ENCODE measurements at regions not wholly inside any gene's neighbourhood (a gene's known extent, or its start where the extent isn't known, plus 50 kb on each side); places are given as distances from the start of the nearest gene placed in this dataset.

DNA sequence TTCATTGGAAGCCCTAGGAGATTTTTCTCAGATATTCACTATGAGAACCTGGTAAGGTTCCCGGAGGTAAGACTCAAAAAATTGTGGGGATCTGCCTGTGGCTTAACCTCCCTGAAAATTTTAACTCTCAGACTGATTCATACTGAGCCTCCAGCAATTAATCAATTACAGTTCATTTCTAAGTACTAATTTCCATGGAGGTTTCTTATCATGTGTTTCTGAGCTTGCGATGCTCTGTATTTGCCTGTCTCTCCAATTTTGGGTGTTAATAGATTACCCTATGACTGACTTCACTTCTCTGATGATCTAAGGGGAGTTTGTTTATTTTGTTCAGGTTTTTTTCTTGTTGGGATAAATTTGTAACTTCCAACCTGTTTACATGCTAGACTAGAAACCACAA is 215.4 kb upstream of the TMEM196 start:
- Histone ChIP-seq H3K9me3 (ENCODE audit: control insufficient read depth, low read length) (no peaks in the 10 kb centered on the region), H3K36me3 (ENCODE audit: control insufficient read depth, insufficient read depth, low read length) (no peaks in the 10 kb centered on the region), H3K4me1 (ENCODE audit: control insufficient read depth, insufficient read depth, low read length) (no peaks in the 10 kb centered on the region), H3K4me3 (ENCODE audit: insufficient read depth, low read depth, low read length) (no peak overlapping the region), H3K27me3 (ENCODE audit: control insufficient read depth, insufficient read depth, low read length, poor library complexity, severe bottlenecking) (no peaks in the 10 kb centered on the region), H3K27ac (ENCODE audit: insufficient read depth, low read depth, low read length, poor library complexity, severe bottlenecking) (no peak overlapping the region)
- 86 to 100% methylated on average over 2 of the region's 2 CpGs for WGBS, 2 experiments

- Histone ChIP-seq H3K4me3 (ENCODE audit: insufficient read depth, low read depth, low read length) (no peak overlapping the region), H3K9me3 (ENCODE audit: control insufficient read depth, low read length) (no peaks in the 10 kb centered on the region), H3K27ac (ENCODE audit: insufficient read depth, low read depth, low read length, poor library complexity, severe bottlenecking) (no peak overlapping the region), H3K36me3 (ENCODE audit: control insufficient read depth, insufficient read depth, low read length) (no peaks in the 10 kb centered on the region), H3K27me3 (ENCODE audit: control insufficient read depth, insufficient read depth, low read length, poor library complexity, severe bottlenecking) (no peaks in the 10 kb centered on the region), H3K4me1 (ENCODE audit: control insufficient read depth, insufficient read depth, low read length) (no peaks in the 10 kb centered on the region)
- 93 to 94% methylated on average over 3 of the region's 3 CpGs for WGBS, 2 experiments
Observed at GRCh38 chr7:19984231-19984632, 210.8 kb upstream of the TMEM196 start.

- H3K4me3 ChIP-seq (ENCODE audit: insufficient read depth, low read depth, low read length) = no peak overlapping the region
- WGBS, 2 experiments = 75 to 76% methylated on average over 6 of the region's 6 CpGs
Observed at GRCh38 chr7:19982841-19983835, 209.7 kb upstream of the TMEM196 start.

DNA sequence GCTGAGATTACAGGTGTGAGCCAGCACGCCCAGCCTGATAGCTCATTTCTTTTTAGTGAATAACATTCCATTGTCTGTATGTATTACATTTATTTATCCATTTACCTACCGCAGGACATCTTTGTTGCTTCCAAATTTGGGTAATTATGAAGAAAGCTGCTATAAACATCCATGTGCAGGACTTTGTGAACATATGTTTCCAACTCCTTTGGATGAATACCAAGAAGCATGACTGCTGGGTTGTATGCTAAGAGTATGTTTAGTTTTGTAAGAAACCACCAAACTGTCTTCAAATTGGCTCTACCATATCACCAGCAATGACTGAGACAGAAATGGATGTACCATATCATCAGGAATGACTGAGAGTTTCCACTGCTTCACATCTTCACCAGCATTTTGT is 200.2 kb upstream of the TMEM196 start:
- Histone ChIP-seq H3K36me3 (ENCODE audit: control insufficient read depth, insufficient read depth, low read length) (no peaks in the 10 kb centered on the region), H3K27me3 (ENCODE audit: control insufficient read depth, insufficient read depth, low read length, poor library complexity, severe bottlenecking) (no peaks in the 10 kb centered on the region)
- 100% methylated on average over 2 of the region's 2 CpGs for WGBS, 2 experiments

More at GRCh38 chr7:19982841-19983835, 209.7 kb upstream of the TMEM196 start:
- no peaks in the 10 kb centered on the region for H3K36me3 ChIP-seq (ENCODE audit: control insufficient read depth, insufficient read depth, low read length)
- H3K9me3 ChIP-seq (ENCODE audit: control insufficient read depth, low read length) = no peaks in the 10 kb centered on the region
- no peaks in the 10 kb centered on the region for H3K4me1 ChIP-seq (ENCODE audit: control insufficient read depth, insufficient read depth, low read length)
- no peak overlapping the region for H3K27ac ChIP-seq (ENCODE audit: insufficient read depth, low read depth, low read length, poor library complexity, severe bottlenecking)
- H3K27me3 ChIP-seq (ENCODE audit: control insufficient read depth, insufficient read depth, low read length, poor library complexity, severe bottlenecking) = no peaks in the 10 kb centered on the region

DNA sequence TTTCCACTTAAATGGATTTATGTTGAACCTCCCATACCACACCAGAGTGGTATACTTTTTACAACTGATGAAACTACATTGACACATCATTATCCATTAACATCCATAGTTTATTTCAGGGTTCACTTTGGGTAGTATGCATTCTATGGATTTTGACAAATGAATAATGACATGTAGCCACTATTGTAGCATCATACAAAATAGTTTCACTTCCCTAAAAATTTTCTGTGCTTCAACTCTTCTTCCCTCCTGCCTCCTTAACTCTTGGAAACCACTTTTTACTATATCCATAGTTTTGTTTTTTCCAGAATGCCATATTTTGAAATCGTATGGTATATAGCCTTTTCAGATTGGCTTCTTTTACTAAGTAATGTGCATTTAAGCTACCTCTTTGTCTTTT is 199.5 kb upstream of the TMEM196 start:
- no peaks in the 10 kb centered on the region for H3K27me3 ChIP-seq (ENCODE audit: control insufficient read depth, insufficient read depth, low read length, poor library complexity, severe bottlenecking)
- H3K36me3 ChIP-seq (ENCODE audit: control insufficient read depth, insufficient read depth, low read length) = no peaks in the 10 kb centered on the region
- 83 to 100% methylated on average over 1 of the region's 1 CpG for WGBS, 2 experiments
- H3K4me1 ChIP-seq (ENCODE audit: control insufficient read depth, insufficient read depth, low read length) = no peaks in the 10 kb centered on the region
- no peaks in the 10 kb centered on the region for H3K9me3 ChIP-seq (ENCODE audit: control insufficient read depth, low read length)
- no peak overlapping the region for H3K27ac ChIP-seq (ENCODE audit: insufficient read depth, low read depth, low read length, poor library complexity, severe bottlenecking)
- H3K4me3 ChIP-seq (ENCODE audit: insufficient read depth, low read depth, low read length) = no peak overlapping the region

More for the DNA sequence above, 200.2 kb upstream of the TMEM196 start:
- Histone ChIP-seq H3K27ac (ENCODE audit: insufficient read depth, low read depth, low read length, poor library complexity, severe bottlenecking) (no peak overlapping the region), H3K4me3 (ENCODE audit: insufficient read depth, low read depth, low read length) (no peak overlapping the region), H3K4me1 (ENCODE audit: control insufficient read depth, insufficient read depth, low read length) (no peaks in the 10 kb centered on the region), H3K9me3 (ENCODE audit: control insufficient read depth, low read length) (no peaks in the 10 kb centered on the region)

DNA sequence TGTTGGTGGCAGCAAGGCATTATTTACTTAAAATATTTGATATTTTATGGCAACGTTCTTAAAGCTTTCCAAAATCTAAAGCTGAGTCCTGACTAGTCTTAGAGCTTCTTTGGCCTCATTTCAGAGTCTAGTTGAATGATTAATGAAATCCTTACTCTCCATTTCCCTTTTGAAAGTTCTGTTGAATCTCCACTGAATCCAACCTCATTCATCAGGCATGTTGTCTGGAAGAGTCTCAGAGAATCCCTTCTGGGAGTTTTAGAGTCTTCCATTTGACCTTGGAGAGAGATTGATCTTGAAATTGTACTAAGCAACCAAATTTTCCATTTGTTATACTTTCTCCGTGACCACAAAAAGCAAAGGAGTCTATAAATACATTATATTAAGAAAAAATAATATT is 198.5 kb upstream of the TMEM196 start:
- WGBS, 2 experiments = 89% methylated on average over 1 of the region's 2 CpGs

GRCh38 chr7:19970514-19970913 is 197.1 kb upstream of the TMEM196 start:
- Histone ChIP-seq H3K4me1 (ENCODE audit: control insufficient read depth, insufficient read depth, low read length) (no peaks in the 10 kb centered on the region), H3K27me3 (ENCODE audit: control insufficient read depth, insufficient read depth, low read length, poor library complexity, severe bottlenecking) (no peaks in the 10 kb centered on the region), H3K27ac (ENCODE audit: insufficient read depth, low read depth, low read length, poor library complexity, severe bottlenecking) (no peak overlapping the region), H3K9me3 (ENCODE audit: control insufficient read depth, low read length) (no peaks in the 10 kb centered on the region), H3K36me3 (ENCODE audit: control insufficient read depth, insufficient read depth, low read length) (no peaks in the 10 kb centered on the region), H3K4me3 (ENCODE audit: insufficient read depth, low read depth, low read length) (no peak overlapping the region)

More for the DNA sequence above, 198.5 kb upstream of the TMEM196 start:
- Histone ChIP-seq H3K27ac (ENCODE audit: insufficient read depth, low read depth, low read length, poor library complexity, severe bottlenecking) (no peak overlapping the region), H3K4me1 (ENCODE audit: control insufficient read depth, insufficient read depth, low read length) (no peaks in the 10 kb centered on the region), H3K27me3 (ENCODE audit: control insufficient read depth, insufficient read depth, low read length, poor library complexity, severe bottlenecking) (no peaks in the 10 kb centered on the region), H3K9me3 (ENCODE audit: control insufficient read depth, low read length) (no peaks in the 10 kb centered on the region), H3K4me3 (ENCODE audit: insufficient read depth, low read depth, low read length) (no peak overlapping the region), H3K36me3 (ENCODE audit: control insufficient read depth, insufficient read depth, low read length) (no peaks in the 10 kb centered on the region)

GRCh38 chr7:19969859-19970493 is 196.6 kb upstream of the TMEM196 start:
- no peaks in the 10 kb centered on the region for H3K4me1 ChIP-seq (ENCODE audit: control insufficient read depth, insufficient read depth, low read length)
- no peaks in the 10 kb centered on the region for H3K27me3 ChIP-seq (ENCODE audit: control insufficient read depth, insufficient read depth, low read length, poor library complexity, severe bottlenecking)
- no peaks in the 10 kb centered on the region for H3K36me3 ChIP-seq (ENCODE audit: control insufficient read depth, insufficient read depth, low read length)
- H3K27ac ChIP-seq (ENCODE audit: insufficient read depth, low read depth, low read length, poor library complexity, severe bottlenecking) = no peak overlapping the region
- H3K4me3 ChIP-seq (ENCODE audit: insufficient read depth, low read depth, low read length) = no peak overlapping the region
- WGBS, 2 experiments = 87 to 92% methylated on average over 3 of the region's 4 CpGs
- no peaks in the 10 kb centered on the region for H3K9me3 ChIP-seq (ENCODE audit: control insufficient read depth, low read length)

DNA sequence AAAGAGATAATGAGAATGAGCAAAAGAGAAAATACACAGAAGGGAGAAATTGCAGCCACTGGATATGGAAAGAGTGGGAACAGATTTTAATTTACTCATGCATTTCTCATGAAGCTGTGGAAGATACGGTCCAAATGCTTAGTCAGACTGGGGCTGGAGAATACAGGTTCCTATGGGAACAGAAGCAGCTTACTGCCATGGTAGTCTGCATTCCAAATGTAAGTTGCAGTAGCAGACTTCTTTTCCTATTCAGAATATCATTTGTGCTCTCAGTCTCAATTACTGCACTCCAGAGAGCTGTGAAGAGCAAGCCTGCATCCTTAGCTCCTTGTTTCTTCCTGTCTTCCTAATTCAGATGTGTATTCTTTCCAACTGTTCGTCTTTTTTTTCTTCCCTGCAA is 190.8 kb upstream of the TMEM196 start:
- 79 to 90% methylated on average over 2 of the region's 2 CpGs for WGBS, 2 experiments
- Histone ChIP-seq H3K4me1 (ENCODE audit: control insufficient read depth, insufficient read depth, low read length) (no peaks in the 10 kb centered on the region), H3K27ac (ENCODE audit: insufficient read depth, low read depth, low read length, poor library complexity, severe bottlenecking) (no peak overlapping the region), H3K9me3 (ENCODE audit: control insufficient read depth, low read length) (no peaks in the 10 kb centered on the region), H3K36me3 (ENCODE audit: control insufficient read depth, insufficient read depth, low read length) (no peaks in the 10 kb centered on the region), H3K27me3 (ENCODE audit: control insufficient read depth, insufficient read depth, low read length, poor library complexity, severe bottlenecking) (no peaks in the 10 kb centered on the region), H3K4me3 (ENCODE audit: insufficient read depth, low read depth, low read length) (no peak overlapping the region)

DNA sequence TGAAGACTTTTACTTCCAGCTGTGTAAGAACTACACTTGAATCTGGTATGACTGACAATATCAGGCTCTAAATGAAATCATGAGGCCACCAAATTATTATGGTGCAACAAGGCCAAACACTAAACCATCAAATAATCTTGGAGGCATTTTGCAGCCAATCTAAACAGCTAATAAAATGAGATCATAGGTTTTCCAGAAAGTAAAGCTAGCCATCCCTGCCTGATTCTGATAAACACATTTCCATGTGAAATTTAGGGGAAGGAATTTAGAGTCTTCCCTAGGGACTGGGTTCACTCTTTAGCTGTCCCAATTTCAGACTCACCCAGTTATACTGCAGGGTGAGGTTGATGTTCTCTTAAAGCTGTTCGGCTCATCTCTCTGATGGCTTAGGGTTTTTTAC is 190.3 kb upstream of the TMEM196 start:
- no peaks in the 10 kb centered on the region for H3K4me1 ChIP-seq (ENCODE audit: control insufficient read depth, insufficient read depth, low read length)
- H3K27ac ChIP-seq (ENCODE audit: insufficient read depth, low read depth, low read length, poor library complexity, severe bottlenecking) = no peak overlapping the region
- H3K9me3 ChIP-seq (ENCODE audit: control insufficient read depth, low read length) = no peaks in the 10 kb centered on the region
- H3K4me3 ChIP-seq (ENCODE audit: insufficient read depth, low read depth, low read length) = no peak overlapping the region
- 88 to 100% methylated on average over 1 of the region's 1 CpG for WGBS, 2 experiments
- H3K36me3 ChIP-seq (ENCODE audit: control insufficient read depth, insufficient read depth, low read length) = no peaks in the 10 kb centered on the region
- no peaks in the 10 kb centered on the region for H3K27me3 ChIP-seq (ENCODE audit: control insufficient read depth, insufficient read depth, low read length, poor library complexity, severe bottlenecking)

Data from ectodermal cell (in vitro differentiated cells).